Large intestine (tissue), 3 donors: ENCODE measurements at regions not wholly inside any gene's neighbourhood (a gene's known extent, or its start where the extent isn't known, plus 50 kb on each side); places are given as distances from the start of the nearest gene placed in this dataset.

Experiments
- DNase-seq, 2 donors: peaks; one replicate each; pipeline versions ENCODE4 v3.0.0 to v3.0.0-alpha.2; 2013
- H3K27ac ChIP-seq: one replicate; pipeline ENCODE4 v1.5.1; 2013; ENCODE audit warnings: low read length
- H3K27me3 ChIP-seq: 2 replicates; pipeline ENCODE4 v1.6.1; 2013; ENCODE audit warnings: low read length; ENCODE audit not compliant: control insufficient read depth, insufficient read depth
- H3K36me3 ChIP-seq: 2 replicates; pipeline ENCODE4 v1.6.1; 2013; ENCODE audit warnings: low read length; ENCODE audit not compliant: control insufficient read depth, insufficient read depth
- H3K4me1 ChIP-seq: one replicate; pipeline ENCODE4 v1.6.1; 2013; ENCODE audit warnings: low read length; ENCODE audit not compliant: control insufficient read depth, insufficient read depth
- H3K4me3 ChIP-seq: one replicate; pipeline ENCODE4 v1.5.1; 2013; ENCODE audit warnings: low read length
- H3K9me3 ChIP-seq: one replicate; pipeline ENCODE4 v1.6.1; 2013; ENCODE audit warnings: mild to moderate bottlenecking, low read depth, low read length, moderate library complexity; ENCODE audit not compliant: control insufficient read depth
- WGBS: methylation state at CpG from one replicate; pipeline ENCODE4 v1.1.5; 2013; ENCODE audit warnings: low lambda C conversion rate; ENCODE audit not compliant: insufficient coverage; 5-methylcytosine and 5-hydroxymethylcytosine counted together

GRCh38 chr5:158014372-158014771 is 155.4 kb upstream of the CLINT1 start:
- Histone ChIP-seq H3K9me3 (peaks cover 2% of the 10 kb centered on the region), H3K27me3 (no peaks in the 10 kb centered on the region), H3K4me3 (no peak overlapping the region), H3K27ac (no peak overlapping the region), H3K4me1 (no peaks in the 10 kb centered on the region), H3K36me3 (no peaks in the 10 kb centered on the region)
- no peak for DNase-seq
- WGBS, result no CpG with 5 or more reads among the region's 1 CpG

DNA sequence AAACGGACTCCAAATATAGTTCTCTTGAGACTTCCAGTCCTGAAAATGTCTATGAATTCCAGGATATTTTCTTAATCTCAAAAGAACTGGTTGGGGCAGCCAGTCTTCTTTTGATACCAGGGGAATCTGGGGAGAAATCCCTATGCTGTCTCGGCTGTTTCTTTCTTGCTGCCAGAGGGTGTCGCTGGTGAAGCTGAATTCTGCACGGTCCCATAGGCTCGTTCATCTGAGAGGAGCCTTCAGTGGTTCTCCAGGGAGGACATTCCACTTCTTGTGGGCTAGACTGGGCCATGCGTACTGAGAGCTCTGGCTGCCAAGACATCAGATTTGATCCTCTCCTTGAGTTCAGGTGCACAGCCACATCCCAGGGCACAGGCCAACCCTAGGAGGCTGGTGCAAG is 155.0 kb upstream of the CLINT1 start:
- H3K4me1 ChIP-seq, result no peaks in the 10 kb centered on the region
- H3K27me3 ChIP-seq, result no peaks in the 10 kb centered on the region
- H3K4me3 ChIP-seq, result no peak overlapping the region
- peaks cover 2% of the 10 kb centered on the region for H3K9me3 ChIP-seq
- no peak overlapping the region for H3K27ac ChIP-seq
- no peaks in the 10 kb centered on the region for H3K36me3 ChIP-seq
- DNase-seq, result peak; percentile 47 to 48
- no CpG with 5 or more reads among the region's 6 CpGs for WGBS

- no peaks in the 10 kb centered on the region for H3K36me3 ChIP-seq
- no peak for DNase-seq
- H3K4me3 ChIP-seq, result no peak overlapping the region
- no CpG with 5 or more reads among the region's 4 CpGs for WGBS
- no peak overlapping the region for H3K27ac ChIP-seq
- H3K27me3 ChIP-seq, result no peaks in the 10 kb centered on the region
- peaks cover 2% of the 10 kb centered on the region for H3K9me3 ChIP-seq
- H3K4me1 ChIP-seq, result no peaks in the 10 kb centered on the region
Measured at GRCh38 chr5:158013303-158013702, 154.4 kb upstream of the CLINT1 start.

DNA sequence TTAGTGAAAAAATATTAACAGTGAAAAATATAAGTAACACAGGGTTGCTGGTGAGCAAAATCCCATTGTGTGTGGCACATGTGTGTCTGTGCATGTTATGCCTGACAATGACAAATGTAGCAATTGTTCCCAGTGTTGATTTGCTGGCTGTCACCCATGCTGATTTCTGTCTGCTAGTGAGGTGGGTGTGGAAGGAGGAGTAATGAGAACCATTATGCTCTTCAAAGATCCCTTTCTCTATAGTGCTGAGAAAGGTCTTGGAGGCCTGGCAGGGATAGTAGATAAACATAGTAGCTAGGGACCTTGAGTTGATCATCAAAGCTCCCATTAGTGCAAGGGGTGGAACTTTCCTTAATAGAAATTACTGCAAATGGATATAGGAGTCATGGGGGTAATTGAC is 152.5 kb upstream of the CLINT1 start:
- Histone ChIP-seq H3K4me1 (no peaks in the 10 kb centered on the region), H3K9me3 (no peaks in the 10 kb centered on the region), H3K27me3 (no peaks in the 10 kb centered on the region), H3K4me3 (no peak overlapping the region), H3K27ac (no peak overlapping the region), H3K36me3 (no peaks in the 10 kb centered on the region)
- DNase-seq, result no peak

GRCh38 chr5:158010831-158011230 is 151.9 kb upstream of the CLINT1 start:
- DNase-seq, result no peak
- 70% methylated on average over 2 of the region's 7 CpGs for WGBS
- no peaks in the 10 kb centered on the region for H3K4me1 ChIP-seq

DNA sequence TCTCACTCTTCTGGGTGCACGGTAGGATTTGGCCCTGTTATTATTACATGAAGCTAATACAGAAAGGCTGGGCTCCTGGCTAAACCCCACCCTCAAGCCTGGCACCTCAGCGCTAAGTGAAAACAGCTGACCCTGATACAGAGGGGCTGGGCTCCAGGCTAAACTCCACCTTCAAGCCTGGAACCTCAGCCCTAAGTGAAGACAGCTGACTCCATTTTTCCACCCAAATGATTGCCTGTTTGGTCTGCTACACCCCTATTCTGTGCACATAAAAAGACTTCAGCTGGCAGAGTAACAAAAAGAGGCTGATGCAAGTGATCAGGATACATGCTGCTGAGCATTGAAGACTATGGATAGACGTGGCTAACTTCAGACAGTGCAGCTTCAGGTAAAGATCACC is 148.4 kb upstream of the CLINT1 start:
- Histone ChIP-seq H3K27ac (no peak overlapping the region), H3K27me3 (no peaks in the 10 kb centered on the region), H3K4me1 (no peaks in the 10 kb centered on the region), H3K36me3 (no peaks in the 10 kb centered on the region), H3K4me3 (no peak overlapping the region), H3K9me3 (peaks cover 3% of the 10 kb centered on the region)
- WGBS, result no CpG with 5 or more reads among the region's 3 CpGs
- DNase-seq, result no peak

More at GRCh38 chr5:158010831-158011230, 151.9 kb upstream of the CLINT1 start:
- H3K27me3 ChIP-seq, result no peaks in the 10 kb centered on the region
- H3K36me3 ChIP-seq, result no peaks in the 10 kb centered on the region
- no peak overlapping the region for H3K4me3 ChIP-seq
- H3K27ac ChIP-seq, result no peak overlapping the region
- H3K9me3 ChIP-seq, result peaks cover 3% of the 10 kb centered on the region

DNA sequence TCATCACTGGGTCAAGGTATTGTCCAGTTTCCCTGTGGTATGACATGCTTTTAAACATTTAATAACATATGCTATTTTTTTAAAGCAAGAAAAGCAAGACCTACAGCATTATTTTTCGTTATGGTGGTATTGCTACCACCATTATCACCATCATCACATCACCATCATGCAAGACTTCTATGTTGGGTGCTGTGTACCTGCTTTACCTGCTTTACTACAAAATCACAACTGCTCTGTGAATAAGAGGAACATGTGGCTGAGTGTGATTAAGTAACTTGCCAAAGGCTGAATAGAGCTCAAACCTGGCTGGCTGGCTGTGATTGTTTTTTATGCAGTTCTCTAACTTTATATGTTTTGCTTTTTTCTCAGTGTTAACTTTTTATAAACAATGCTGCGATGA is 140.8 kb upstream of the CLINT1 start:
- Histone ChIP-seq H3K9me3 (no peaks in the 10 kb centered on the region), H3K4me1 (no peaks in the 10 kb centered on the region), H3K27ac (no peak overlapping the region), H3K27me3 (no peaks in the 10 kb centered on the region), H3K4me3 (no peak overlapping the region), H3K36me3 (no peaks in the 10 kb centered on the region)
- no CpG with 5 or more reads among the region's 2 CpGs for WGBS
- DNase-seq, result no peak

- no peaks in the 10 kb centered on the region for H3K9me3 ChIP-seq
- no peaks in the 10 kb centered on the region for H3K27me3 ChIP-seq
- H3K27ac ChIP-seq, result no peak overlapping the region
- no peaks in the 10 kb centered on the region for H3K36me3 ChIP-seq
- H3K4me1 ChIP-seq, result no peaks in the 10 kb centered on the region
- WGBS, result 100% methylated on average over 1 of the region's 8 CpGs
- H3K4me3 ChIP-seq, result no peak overlapping the region
- no peak for DNase-seq
Measured at GRCh38 chr5:157997991-157998504, 139.1 kb upstream of the CLINT1 start.

- no peak overlapping the region for H3K4me3 ChIP-seq
- H3K36me3 ChIP-seq, result no peaks in the 10 kb centered on the region
- no peak overlapping the region for H3K27ac ChIP-seq
- H3K4me1 ChIP-seq, result peaks cover under 1% of the 10 kb centered on the region
- DNase-seq, result peak; percentile 43 to 48
- WGBS, result no CpG with 5 or more reads among the region's 8 CpGs
- no peaks in the 10 kb centered on the region for H3K9me3 ChIP-seq
- no peaks in the 10 kb centered on the region for H3K27me3 ChIP-seq
Measured at GRCh38 chr5:157994906-157995519, 136.1 kb upstream of the CLINT1 start.

DNA sequence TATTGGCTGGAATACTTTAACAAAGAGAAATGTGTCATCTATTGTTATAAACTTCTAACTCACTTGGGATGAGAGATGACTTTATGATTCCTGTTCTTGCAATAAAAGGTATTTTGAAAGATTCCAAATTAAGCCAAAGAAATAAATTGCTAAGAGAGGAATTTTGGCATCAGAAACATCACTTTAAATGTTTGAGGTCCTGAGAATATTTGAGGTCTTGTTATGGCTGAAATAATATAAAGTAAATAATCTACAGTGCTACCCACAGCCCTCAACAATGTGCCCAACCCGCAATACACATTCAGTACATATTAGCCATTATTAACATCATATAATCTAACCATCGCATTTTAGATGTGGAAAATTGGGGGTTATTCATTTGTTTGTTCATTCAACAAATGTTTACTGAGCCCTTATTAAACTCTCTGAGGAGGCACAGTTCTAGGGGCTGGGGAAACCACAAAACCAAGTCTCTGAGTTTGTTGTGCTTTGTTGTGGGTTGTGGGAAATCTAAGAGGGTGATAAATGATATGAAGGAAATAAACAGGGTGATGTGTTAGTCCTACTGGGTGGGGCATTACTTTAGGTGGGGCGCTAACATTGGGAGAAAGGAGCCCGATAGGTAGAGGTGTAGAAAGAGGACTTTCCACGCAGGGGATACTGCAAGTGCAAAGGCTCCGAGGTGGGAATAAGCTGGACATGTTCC is 135.2 kb upstream of the CLINT1 start:
- no peak for DNase-seq
- no peak overlapping the region for H3K27ac ChIP-seq
- H3K27me3 ChIP-seq, result no peaks in the 10 kb centered on the region
- no peaks in the 10 kb centered on the region for H3K36me3 ChIP-seq
- no peaks in the 10 kb centered on the region for H3K9me3 ChIP-seq
- H3K4me1 ChIP-seq, result peaks cover 5% of the 10 kb centered on the region
- H3K4me3 ChIP-seq, result no peak overlapping the region
- 83% methylated on average over 1 of the region's 6 CpGs for WGBS

DNA sequence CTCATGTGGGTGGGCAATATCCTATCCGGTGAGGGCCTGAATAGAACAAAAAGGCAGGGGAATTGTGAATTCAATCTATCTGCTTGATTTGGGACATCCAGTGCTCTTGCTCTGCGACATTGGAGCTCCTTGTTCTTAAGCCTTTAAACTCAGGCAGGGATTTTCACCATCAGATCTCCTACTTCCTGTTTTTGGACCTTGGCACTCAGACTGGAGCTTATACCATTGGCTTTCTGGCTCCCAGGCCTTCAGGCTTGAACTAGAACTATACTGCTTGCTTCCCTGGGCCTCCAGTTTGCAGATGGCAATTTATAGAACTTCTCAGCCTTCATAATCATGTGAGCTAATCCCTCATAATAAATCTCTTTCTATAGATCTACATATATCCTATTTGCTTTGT is 134.3 kb upstream of the CLINT1 start:
- peak in 1 of 2 donors; percentile 28 for DNase-seq

More for the DNA sequence above, 134.3 kb upstream of the CLINT1 start:
- Histone ChIP-seq H3K36me3 (no peaks in the 10 kb centered on the region), H3K27me3 (no peaks in the 10 kb centered on the region), H3K4me1 (peaks cover 5% of the 10 kb centered on the region), H3K4me3 (no peak overlapping the region), H3K27ac (no peak overlapping the region), H3K9me3 (no peaks in the 10 kb centered on the region)
- WGBS, result no CpG with 5 or more reads among the region's 2 CpGs
